OCI-LY7 (cell line): ENCODE measurements at regions not wholly inside any gene's neighbourhood (a gene's known extent, or its start where the extent isn't known, plus 50 kb on each side); places are given as distances from the start of the nearest gene placed in this dataset.

Experiments used
- BruUV-seq: library from RNA; stranded (reverse); fragments of 400-500 nt; replicated peaks from 2 replicates; lab custom pipeline; 2021; lab: Mats Ljungman, UMichigan
- CTCF ChIA-PET: fragments of 300-600 bp; sonication (Branson Sonifier 250); formaldehyde crosslinking; loops from one replicate; lab custom pipeline; 2022; ENCODE audit warnings: antibody characterized with exemption; ENCODE audit not compliant: unreplicated experiment; lab: Charles Lee
- POLR2A ChIA-PET: fragments of 300-600 bp; sonication (Branson Sonifier 250); formaldehyde crosslinking; loops from one replicate; lab custom pipeline; 2022; ENCODE audit warnings: antibody characterized with exemption; lab: Charles Lee
- DNase-seq: peaks from one replicate; pipeline ENCODE4 v3.0.0-alpha.2; 2015; ENCODE audit warnings: low spot score
- H2AFZ ChIP-seq: fragments of 200-600 bp; sonication (generic), shearing (Covaris generic); 2 replicates; pipeline ENCODE4 v1.6.1; 2014; ENCODE audit warnings: mild to moderate bottlenecking, antibody characterized with exemption, low read length, moderate library complexity
- H3K27ac ChIP-seq: fragments of 200-600 bp; sonication (generic); 2 replicates; pipeline ENCODE4 v1.5.1; 2014; ENCODE audit warnings: mixed run types, low read depth, mild to moderate bottlenecking, moderate library complexity, low read length, inconsistent platforms; ENCODE audit not compliant: poor library complexity, severe bottlenecking
- H3K36me3 ChIP-seq: fragments of 200-600 bp; sonication (generic); 2 replicates; pipeline ENCODE4 v1.6.1; 2014; ENCODE audit warnings: mild to moderate bottlenecking, antibody characterized with exemption, low read length, moderate library complexity, mixed read lengths; ENCODE audit not compliant: insufficient read depth
- H3K4me1 ChIP-seq: fragments of 200-600 bp; sonication (generic); 2 replicates; pipeline ENCODE4 v1.5.1; 2014; ENCODE audit warnings: mild to moderate bottlenecking, low read length; ENCODE audit not compliant: insufficient read depth, poor library complexity, severe bottlenecking
- H3K4me2 ChIP-seq: fragments of 200-600 bp; sonication (generic); 2 replicates; pipeline ENCODE4 v1.6.1; 2014; ENCODE audit warnings: mild to moderate bottlenecking, low read length
- H3K4me3 ChIP-seq: fragments of 200-600 bp; sonication (generic); 2 replicates; pipeline ENCODE4 v1.5.1; 2014; ENCODE audit warnings: mild to moderate bottlenecking, low read depth, low read length; ENCODE audit not compliant: poor library complexity, severe bottlenecking
- H3K79me2 ChIP-seq: fragments of 200-600 bp; sonication (generic); 2 replicates; pipeline ENCODE4 v1.6.1; 2016; ENCODE audit warnings: low read depth, mild to moderate bottlenecking, low read length, moderate library complexity, mixed read lengths; ENCODE audit not compliant: insufficient read depth
- H3K9me2 ChIP-seq: fragments of 200-600 bp; sonication (generic); 2 replicates; pipeline ENCODE4 v1.6.1; 2016; ENCODE audit warnings: mild to moderate bottlenecking, low read length, mixed read lengths; ENCODE audit not compliant: insufficient read depth
- H3K9me3 ChIP-seq: fragments of 200-600 bp; sonication (generic); 2 replicates; pipeline ENCODE4 v1.6.1; 2014; ENCODE audit warnings: mild to moderate bottlenecking, mixed run types, low read length, mixed read lengths
- H4K20me1 ChIP-seq: fragments of 200-600 bp; sonication (generic); 2 replicates; pipeline ENCODE4 v1.6.1; 2014; ENCODE audit warnings: mild to moderate bottlenecking, antibody characterized with exemption, low read length, moderate library complexity, mixed read lengths; ENCODE audit not compliant: insufficient read depth
- CTCF ChIP-seq: fragments of 200-600 bp; sonication (generic); conservative IDR thresholded peaks from 2 replicates; pipeline ENCODE4 v1.5.1; 2014; ENCODE audit warnings: mild to moderate bottlenecking, antibody characterized with exemption, low read length, moderate library complexity, mixed read lengths
- EZH2phosphoT487 ChIP-seq: fragments of 200-600 bp; sonication (generic); IDR thresholded peaks from 2 replicates; pipeline ENCODE4 v1.6.1; 2018; ENCODE audit warnings: low read depth, borderline replicate concordance, mild to moderate bottlenecking, mixed run types, antibody characterized with exemption, low read length, moderate library complexity, mixed read lengths
- intact Hi-C: fragments of 100-400 bp; cut with micrococcal nuclease; formaldehyde crosslinking; loops from one replicate; pipeline ENCODE4 v1.10.0; 2022; ENCODE audit not compliant: unreplicated experiment

DNA sequence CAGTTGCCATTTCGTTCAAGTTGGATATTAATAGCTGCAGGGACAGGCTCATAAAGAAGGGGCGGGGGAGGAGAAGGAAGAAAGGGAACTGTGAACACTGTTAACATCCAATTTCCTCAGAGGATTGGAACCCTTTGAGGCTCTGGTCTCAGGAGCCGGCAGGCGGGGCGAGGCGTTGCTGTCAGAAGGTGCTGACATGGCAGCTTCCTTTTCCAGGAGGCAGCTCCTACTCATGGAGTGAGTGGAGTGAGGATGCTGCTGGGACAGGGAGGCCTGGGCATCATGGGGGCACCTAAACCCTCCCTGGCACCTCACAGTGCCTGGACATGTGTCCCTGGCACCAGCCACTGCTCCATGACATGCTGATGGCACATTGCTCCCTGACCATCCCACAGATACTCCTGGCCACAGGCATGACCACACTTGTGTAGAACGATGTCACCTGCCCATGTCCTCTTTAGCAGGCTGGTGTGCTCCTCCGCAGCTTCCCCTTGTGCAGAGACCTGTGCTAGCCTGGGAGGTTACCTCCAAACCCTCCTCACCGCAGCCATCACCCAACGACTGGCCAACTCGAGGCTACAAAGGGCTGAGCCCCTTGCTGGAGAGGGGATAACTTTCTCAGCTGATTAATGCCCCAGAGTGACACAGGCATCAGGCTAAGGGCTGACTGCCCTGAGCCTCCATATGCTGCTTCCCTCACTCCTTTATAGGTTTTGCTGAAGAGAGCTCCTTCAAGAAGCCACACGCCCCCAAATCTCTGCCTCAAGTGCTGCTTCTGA is 79.6 kb upstream of the NECTIN1 start:
- H3K9me2 ChIP-seq = no peaks in the 10 kb centered on the region
- H3K4me2 ChIP-seq = no peak overlapping the region
- no peaks in the 10 kb centered on the region for H3K9me3 ChIP-seq
- DNase-seq = no peak
- H3K4me3 ChIP-seq = no peak overlapping the region
- no peaks in the 10 kb centered on the region for H3K36me3 ChIP-seq
- intact Hi-C loops = no loop called here
- no peaks in the 10 kb centered on the region for H3K79me2 ChIP-seq
- ChIA-PET POLR2A (no interaction called here), CTCF (no interaction called here)
- no peak overlapping the region for H2AFZ ChIP-seq
- H3K27ac ChIP-seq = no peak overlapping the region
- TF ChIP-seq CTCF = no peak
- no peak for TF ChIP-seq EZH2phosphoT487
- H3K4me1 ChIP-seq = no peaks in the 10 kb centered on the region
- no peaks in the 10 kb centered on the region for H4K20me1 ChIP-seq
- no TSS peak for BruUV-seq

DNA sequence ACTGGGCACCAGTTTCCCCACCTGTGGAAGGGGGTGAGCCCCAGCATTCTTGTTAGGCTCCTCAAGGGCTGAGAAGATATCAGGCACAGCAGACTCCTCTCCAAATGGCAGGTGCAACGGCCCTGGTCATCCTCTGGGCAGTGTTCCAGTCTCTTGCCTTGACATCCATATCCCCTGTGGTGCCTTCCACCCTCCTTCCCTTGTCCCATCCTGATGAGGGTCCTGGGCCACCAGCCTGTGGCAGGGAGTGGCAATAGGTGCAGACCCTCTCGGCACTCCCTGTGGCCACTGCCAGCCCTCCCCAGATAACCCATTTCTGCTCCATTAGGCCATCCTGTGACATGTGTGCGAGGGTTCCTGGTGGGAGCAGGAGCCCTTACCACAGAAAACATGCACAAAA is 78.8 kb upstream of the NECTIN1 start:
- POLR2A ChIA-PET = no interaction called here

More for the DNA sequence above, 78.8 kb upstream of the NECTIN1 start:
- no peak overlapping the region for H3K27ac ChIP-seq
- intact Hi-C loops = no loop called here
- H3K36me3 ChIP-seq = no peaks in the 10 kb centered on the region
- TF ChIP-seq CTCF (no peak), EZH2phosphoT487 (no peak)
- no peak overlapping the region for H2AFZ ChIP-seq
- H3K4me2 ChIP-seq = no peak overlapping the region
- no TSS peak for BruUV-seq
- H3K9me2 ChIP-seq = no peaks in the 10 kb centered on the region
- no peak overlapping the region for H3K4me3 ChIP-seq
- no peak for DNase-seq
- H3K9me3 ChIP-seq = no peaks in the 10 kb centered on the region
- no peaks in the 10 kb centered on the region for H3K79me2 ChIP-seq
- no peaks in the 10 kb centered on the region for H4K20me1 ChIP-seq
- CTCF ChIA-PET = no interaction called here
- no peaks in the 10 kb centered on the region for H3K4me1 ChIP-seq
